ENCODE measurements at regions not wholly inside any gene's neighbourhood (a gene's known extent, or its start where the extent isn't known, plus 50 kb on each side); places are given as distances from the start of the nearest gene placed in this dataset.
A peak's percentile ranks its signal among the peaks of the same experiment; 100 is the strongest.

DNA sequence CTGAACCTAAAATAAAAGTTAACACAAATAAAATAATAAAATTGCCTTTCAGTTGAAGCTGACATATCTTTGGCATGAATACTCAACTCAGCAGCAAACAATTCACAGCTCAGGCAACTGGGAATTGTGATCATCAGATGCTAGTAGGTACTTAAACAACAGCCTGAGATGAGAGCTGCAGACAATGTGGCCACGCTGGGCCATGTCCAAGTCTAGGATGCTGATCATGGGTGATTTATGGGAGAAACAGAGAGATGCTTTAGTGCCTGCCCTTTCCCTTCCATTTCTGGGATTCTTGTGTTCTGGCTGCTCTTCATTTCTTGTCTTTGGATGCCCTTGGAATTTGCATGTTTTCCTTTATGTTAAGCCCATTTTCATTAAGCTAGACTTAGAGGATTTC lies 212.4 kb upstream of the CWC22 start:
- no peak for DNase-seq (ENCODE audit: low spot score)

DNA sequence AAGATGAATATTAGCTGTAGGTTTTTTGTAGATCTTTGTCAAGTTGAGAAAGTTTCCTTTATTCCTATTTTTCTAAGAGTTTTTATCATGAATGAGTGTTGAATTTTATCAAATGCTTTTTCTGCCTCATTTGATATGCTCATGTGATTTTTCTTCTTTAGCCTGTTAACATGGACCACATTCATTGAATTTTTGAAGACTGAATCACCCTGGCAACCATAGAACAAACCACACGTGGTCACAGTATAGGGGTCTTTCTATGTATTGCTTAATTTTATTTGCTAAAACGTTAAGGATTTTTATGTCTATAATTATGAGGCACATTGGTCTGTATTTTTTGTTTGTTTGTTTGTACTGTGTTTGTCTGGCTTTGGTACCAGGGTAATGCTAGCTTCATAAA lies 201.7 kb upstream of the CWC22 start:
- no peak for DNase-seq (ENCODE audit: low spot score)

DNA sequence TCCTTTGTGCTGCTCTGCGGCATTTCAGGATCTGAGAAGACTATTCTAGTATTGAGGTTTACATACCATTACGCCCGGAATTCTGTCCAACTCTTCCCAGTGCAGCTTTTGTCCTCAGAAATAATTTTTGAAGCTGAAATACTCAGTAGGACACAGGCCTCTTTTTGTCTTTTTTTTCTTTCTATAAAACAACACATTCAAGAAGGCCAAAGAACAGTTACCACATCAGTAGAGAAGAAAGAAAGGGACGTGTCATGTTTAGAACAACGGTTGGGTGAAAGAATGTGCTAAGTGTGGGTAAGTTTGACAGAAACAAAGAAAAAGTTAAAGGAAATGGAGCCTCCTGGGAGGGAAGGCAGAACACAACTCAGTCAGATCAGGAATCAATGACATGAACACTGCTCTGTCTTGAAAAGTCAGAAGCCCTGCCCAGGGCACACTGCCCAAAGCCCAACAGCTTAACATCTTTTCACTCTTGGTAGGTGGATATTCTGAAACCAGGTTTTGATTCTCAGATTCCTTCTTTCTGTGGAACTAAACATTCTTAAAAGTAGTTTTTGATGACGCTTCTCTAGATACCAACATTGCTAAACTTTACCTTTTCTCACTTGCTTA lies 198.6 kb upstream of the CWC22 start:
- no peak for DNase-seq (ENCODE audit: low spot score)

DNA sequence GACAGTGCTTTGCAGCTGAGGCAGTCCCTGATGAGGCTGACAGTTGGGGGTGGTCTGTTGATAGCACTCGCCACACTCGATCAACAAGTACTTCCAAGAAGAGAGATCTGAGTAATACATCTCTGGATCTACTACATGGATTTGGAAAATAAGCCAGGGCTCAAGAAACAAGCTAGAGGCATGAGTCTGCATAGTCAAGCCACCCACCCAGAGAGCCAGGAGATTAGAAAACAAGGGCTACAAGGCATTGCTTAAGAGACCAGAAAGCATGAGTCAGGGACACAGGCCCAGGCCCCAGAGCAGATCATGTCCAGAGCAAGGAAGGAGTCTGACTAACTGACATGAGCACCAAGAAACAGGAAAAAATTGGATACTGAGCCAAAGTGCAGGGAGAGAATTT lies 196.9 kb upstream of the CWC22 start:
- DNase-seq (ENCODE audit: low spot score) = no peak

DNA sequence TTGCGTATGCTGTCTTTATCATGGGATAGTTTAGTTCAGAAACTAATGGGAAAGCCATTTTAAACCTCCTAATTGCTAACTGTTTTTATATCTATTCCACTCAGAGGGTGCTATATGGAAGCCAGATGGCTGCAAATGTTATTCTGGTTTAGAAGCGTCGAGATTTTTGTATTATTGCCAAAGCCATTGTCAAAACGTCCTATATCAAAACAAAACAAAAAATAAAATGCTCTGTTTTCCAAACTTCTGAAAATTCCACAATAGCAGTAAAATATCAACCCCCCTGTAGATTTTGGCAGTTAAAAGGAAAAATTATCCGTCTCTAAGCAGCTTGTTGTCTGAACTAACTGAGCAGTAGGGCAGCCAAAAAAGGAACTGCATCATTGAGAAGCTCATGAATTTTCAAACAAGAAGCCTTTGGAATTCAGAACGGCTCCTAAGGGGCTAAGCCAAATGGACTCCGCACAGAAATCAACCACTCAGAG lies 195.4 kb upstream of the CWC22 start:
- peak; percentile 13 for DNase-seq (ENCODE audit: low spot score)

DNA sequence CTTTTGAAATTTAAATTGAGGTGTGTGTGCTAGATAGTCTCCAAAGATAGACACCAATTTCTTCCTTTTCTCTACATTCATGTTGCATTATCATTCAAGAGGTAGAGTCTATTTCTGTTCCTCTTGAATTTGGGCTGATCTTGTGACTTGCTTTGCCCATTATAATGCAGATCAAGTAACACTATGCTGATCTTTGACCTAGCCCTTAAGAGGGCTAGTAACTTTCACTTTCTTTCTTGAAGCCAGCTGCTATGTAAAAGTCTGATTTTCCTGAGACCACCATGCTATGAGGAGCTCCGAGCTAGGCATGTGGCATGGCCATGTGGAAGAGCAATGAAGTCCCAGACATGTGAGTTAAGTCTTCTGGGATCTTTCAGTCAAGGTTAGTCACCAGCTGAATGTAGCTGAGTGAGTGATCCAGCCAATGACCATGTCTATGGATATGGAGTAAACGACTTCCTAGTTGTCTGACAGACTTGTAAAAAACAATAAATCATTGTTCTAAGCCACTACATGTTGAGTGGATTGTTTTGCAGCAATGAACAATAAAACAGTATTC lies 189.4 kb upstream of the CWC22 start:
- no peak for DNase-seq (ENCODE audit: low spot score)

DNA sequence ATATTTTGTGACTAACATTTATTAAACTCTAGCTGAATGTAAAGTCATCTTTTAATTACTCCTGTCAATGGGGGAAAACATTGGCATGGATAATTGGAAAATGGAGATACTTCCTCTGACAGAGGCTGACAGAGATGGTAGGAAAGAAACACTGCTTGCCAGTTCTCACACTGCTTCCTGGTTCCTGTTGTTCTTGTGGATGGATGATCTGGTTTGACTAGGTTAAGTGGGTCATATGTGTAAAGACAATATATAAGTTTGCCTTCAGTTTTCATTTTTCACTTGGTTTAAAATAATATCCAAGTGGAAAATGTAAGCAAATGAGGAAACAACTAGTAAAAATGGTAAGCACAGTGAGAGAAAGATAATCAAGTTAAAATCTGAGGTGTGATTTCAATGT lies 188.8 kb upstream of the CWC22 start:
- DNase-seq (ENCODE audit: low spot score) = no peak

DNA sequence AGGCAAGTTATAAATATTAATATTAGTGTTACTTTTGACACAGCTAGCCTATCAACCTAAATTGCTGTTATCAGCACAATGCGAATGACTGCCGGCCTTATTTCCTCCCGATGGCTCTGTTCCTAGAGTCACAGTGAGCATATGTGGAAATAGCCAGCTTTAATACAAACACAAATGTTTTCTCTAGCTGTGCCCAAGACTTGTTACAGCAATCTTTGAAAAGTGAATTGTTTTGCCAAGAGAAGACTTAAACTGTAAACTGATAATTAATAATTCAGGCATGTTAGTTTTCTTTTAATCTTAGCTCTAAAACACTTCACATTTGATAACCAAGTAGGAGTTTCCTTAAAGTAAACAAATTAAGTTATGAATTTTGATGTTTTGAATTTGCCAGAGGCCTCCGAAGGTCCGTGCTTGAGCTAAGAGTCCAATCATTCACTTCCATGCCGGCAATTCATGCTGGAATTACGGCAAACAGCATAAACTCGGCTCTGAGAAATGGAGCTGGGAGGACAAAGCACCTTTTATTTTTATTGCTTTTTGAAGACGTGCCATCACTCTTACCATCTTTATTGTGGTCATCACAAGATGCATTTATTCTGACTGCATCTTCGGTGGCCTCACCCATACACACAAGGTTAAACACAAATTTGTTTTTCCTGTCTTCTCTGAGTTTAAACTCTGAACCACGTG lies 184.5 kb upstream of the CWC22 start:
- no peak for DNase-seq (ENCODE audit: low spot score)

DNA sequence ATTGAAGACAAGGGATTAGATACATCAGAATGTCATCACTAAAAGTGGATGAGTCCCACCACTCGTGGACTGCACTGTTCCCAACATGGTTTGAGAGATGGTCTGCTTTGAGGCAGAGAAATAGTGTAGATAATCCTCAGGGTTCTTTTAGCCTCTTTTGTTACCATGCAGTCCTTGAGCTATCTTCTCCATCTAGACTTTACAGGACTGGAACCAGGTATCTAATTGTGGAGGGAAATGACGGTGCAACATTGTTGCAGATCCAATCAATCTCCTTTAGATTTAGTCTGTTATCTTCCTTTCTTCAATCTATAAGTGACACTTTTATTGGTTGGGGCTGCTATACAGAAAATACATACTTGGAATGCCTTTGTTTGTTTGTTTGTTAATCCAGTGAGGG lies 183.8 kb upstream of the CWC22 start:
- DNase-seq (ENCODE audit: low spot score) = no peak

DNA sequence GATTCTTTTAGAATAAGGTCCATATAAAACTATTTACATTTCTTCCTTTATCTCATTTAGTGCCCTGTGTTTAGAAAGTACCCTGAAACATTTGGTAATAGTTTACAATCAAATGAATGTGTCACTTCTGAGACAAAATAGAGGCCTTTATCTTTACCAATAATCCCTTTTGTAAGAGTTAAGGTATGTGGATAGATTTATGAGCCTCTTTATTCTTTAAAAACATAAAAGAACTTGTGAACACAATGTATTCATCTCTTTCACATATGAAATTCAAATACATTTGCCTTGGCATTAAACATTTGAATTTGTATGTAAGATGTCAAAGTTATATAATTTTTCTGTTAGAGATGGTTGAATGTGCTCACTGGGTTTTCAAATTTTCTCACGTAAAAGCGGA lies 180.5 kb upstream of the CWC22 start:
- no peak for DNase-seq (ENCODE audit: low spot score)

DNA sequence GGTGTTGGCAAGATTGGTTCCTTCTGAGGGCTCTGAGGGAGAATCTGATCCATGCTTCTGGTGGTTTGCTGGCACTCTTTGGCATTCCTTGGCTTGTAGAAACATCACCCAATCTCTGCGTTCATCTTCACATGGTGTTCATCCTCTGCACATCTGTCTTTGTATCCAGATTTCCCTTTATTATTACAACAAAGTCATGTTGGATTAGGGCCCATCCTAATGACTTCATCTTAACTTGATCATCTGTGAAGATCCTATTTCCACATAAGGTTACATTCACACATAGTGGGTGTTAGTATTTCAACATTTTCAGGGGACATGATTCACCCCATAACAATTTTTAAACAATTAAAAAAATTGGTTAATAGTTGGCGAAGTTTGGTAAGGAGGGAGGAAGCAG lies 177.4 kb upstream of the CWC22 start:
- no peak for DNase-seq (ENCODE audit: low spot score)

DNA sequence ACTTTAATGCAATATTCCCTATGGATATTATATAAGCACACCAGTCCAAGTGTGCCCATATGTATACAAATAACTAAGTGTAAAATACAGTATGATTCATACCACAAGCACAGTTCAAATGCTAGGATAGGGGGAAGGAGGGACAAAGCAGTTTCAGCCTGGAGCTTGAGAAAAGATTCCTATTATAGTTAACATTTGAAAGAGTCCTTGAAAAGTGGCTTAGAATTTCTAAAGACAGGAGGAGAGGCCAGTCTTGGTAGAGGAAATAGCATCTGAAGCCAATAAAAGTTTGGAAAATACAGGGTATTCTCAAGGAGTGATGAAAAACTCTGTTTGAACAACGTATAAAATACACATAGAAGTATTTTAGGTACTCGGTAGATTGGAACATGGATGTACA lies 173.4 kb upstream of the CWC22 start:
- DNase-seq (ENCODE audit: low spot score) = no peak

DNA sequence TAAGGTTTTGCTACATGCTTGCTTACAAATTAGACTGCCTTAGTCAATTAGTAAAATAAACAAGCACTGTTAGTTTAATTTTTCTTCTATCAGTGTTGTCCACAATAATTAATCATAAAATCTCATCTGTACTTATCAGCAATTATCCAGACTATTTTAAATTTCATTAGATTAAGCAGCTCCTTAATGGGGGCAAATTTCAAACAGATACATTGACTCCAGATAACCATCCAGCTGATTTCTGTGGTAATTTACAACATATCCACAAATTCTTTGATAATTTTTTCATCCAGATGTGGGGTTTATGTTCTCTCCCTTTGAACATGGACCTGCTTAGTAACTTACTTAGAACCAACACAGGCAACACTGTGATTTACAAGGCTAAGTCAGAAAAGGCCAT lies 170.4 kb upstream of the CWC22 start:
- no peak for DNase-seq (ENCODE audit: low spot score)

DNA sequence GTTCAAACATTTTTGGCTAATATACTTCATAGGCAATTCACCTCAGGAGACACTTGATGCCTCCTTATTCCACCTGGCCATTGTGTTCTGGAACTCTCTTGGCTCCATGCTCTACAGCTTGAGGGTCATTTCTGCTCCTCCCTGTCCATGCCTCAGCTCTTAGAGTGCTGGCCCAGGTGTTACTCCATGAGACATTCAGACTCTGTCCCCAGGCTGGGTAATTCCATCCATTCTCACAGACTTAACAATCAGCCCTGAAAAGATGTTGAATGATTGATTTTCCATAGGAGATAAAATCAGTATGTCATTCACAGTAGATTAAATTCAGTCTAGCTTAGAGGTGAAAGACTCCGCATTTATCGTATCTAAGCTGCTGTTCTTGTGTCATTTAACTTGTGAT lies 168.6 kb upstream of the CWC22 start:
- DNase-seq (ENCODE audit: low spot score) = no peak

DNA sequence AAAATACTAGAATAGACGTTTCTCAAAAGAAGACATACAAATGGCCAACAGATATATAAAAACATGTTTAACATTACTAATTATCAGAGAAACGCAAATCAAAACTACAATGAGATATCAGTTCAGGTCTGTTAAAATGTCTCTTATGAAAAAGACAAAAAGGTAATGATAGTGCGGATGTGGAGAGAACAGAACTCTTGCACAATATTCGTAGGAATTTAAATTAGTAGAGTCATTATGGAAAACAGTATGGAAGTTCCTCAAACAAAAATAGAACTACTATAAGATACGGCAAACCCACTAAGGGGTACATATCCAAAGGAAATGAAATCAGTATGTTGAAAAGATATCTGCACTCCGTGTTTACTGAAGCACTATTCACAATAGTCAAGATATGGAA lies 167.5 kb upstream of the CWC22 start:
- no peak for DNase-seq (ENCODE audit: low spot score)

DNA sequence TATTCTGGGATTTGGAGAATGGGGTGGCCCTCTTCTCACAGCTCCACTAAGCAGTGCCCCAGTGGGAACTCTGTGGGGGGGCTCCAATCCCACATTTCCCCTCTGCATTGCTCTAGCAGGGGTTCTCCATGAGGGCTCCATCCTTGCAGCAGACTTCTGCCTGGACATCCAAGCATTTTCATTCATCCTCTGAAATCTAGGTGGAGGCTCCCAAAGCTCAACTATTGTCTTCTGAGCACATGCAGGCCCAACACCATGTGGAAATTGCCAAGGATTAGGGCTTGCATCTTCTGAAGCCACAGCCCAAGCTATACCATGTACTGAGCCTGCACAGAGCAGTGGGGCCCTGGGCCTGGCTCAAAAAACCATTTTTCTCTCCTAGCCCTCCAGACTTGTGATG lies 162.4 kb upstream of the CWC22 start:
- no peak for DNase-seq (ENCODE audit: low spot score)

DNA sequence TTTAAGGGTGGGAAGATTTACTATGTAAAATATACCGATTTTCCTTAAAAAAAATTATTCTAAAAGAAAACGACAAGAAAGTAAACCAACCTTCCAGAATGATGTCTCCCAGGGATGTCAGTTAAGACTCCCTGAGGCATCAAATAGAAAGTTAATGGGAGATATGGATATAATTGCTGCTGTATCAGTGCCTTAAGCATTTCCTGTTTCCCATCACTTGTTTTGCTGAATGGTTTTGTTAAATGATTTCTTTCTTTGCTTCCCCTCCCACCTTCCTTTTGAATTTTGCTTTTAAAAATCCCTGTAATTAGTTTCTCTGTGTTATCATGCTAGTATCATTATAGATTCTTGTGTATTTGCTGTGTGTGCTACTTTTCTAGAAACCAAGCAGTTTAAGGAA lies 154.3 kb upstream of the CWC22 start:
- no peak for DNase-seq (ENCODE audit: low spot score)

DNA sequence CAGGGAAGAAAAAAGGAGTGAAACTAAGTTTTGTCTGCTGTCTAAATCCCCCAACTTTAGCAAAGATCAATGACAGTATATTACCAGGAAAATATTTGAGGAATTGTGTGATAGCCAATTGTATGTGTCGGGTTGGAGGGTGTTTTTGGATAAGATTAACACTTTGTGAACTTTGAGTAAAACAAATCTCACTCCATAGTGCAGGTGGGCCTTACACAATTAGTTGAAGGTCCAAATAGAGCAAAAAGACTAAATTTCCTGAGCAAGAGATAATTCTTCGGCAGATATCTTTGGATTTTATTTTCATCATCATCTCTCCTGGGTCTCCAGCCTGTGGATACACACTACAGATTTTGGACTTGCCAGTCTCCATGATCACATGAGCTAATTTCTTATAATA lies 152.8 kb upstream of the CWC22 start:
- DNase-seq (ENCODE audit: low spot score) = no peak

DNA sequence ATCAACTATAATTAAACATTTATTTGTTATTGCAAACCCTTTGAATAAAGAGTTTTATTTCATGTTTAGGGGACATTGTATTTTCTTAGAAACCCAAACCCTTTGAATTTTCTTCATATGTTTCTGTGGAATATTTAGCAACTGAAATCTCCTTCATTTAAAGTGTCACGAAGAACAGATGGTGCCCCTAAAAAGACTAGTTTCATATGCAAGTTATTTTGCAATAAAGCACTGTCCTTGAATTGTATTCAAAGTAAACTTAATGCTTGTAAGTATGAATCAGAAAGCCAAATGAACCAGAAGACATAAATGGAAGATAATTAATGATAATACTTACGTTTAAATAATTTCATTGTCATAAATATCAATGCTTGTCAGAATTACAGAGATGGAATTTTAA lies 151.9 kb upstream of the CWC22 start:
- DNase-seq (ENCODE audit: low spot score) = no peak

DNA sequence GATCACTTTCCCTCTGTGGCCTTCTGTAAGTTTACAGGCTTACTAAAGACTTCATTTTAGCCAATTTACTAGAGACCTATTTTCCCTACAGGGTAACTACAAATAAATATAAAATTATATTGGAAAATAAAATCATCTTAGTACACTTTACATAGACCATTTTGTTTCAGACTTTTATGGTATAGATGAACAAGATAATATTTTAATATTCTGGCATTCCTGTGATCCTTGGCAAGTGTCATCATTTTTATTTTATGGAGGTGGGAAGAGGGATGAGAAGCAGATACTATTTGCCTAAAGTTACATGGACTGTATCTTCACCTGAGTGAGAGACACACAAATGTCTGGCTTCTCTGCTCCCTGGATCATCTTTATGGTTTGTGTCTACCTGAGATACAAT lies 149.6 kb upstream of the CWC22 start:
- DNase-seq (ENCODE audit: low spot score) = no peak

DNA sequence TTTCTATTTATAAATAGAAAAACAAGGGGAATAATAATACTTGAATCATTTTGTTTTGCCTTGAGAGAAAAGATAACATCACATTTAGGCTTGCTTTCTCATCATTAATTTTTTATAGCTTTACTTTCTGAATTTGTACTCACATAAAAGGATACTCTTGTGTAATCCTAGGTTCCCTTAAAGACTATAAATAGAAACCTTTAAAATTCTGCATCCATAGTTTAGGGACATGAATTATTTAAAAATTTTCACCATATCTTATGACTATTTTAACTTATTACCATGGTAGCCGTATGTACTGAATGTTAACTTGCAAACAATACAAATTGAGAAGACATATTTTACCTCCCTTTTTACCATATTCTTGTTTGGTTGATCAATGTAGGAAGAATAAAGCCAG lies 143.5 kb upstream of the CWC22 start:
- no peak for DNase-seq (ENCODE audit: low spot score)

DNA sequence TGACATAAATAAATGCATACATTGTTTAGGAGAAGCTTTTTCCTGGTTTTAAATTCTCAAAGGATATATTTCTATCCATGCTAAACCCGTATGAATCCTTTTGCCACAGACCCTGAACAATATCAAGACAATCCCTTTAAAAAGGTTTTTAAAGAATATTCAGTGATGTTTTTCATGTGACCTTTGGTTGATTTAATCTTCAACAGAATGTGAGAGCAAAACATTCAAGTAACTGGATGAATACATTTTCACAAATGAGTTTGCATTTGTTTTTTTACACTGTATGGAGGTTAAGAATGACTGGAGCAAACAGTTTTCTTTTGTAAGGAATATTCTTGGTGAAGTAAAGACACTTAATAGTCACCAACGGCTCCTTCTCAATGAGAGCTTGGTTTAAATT lies 139.4 kb upstream of the CWC22 start:
- no peak for DNase-seq (ENCODE audit: low spot score)

DNA sequence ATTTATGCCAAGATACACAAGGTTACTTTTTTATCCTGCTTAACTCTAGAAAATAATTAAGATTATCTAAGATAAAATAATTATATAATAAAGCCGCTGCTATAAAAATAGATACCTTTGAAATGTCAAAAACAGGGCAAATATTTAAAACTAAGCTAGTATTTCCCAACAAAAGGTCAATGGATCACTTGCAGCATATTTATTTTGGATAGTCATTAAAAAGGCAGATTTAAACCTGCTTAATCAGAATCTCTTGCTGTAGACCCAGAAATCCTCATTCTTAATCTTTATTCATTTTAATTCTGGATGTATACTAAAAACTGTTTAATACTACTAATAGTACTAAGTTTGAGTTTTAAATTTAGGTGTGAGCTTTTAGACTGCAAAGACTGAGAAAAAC lies 139.0 kb upstream of the CWC22 start:
- DNase-seq (ENCODE audit: low spot score) = no peak

DNA sequence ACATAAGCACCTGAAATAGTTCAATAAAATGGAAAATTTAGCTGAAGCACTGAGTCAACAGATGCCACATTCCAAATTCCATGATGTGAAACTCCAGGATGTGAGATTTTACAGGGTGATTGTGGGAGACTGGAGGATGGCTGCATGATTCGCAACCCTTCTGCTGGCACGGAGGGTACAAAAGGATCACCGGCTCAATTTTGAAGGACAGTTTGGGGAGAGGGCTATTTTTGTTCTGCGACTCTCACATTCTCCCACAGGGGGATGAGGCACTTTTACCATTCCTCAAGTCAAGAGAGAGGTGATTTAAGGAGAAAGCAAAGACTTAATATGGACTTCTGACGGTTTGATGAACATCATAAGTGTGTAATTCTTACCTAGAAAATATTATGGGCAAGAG lies 138.1 kb upstream of the CWC22 start:
- DNase-seq (ENCODE audit: low spot score) = no peak
